ENCODE measurements at regions not wholly inside any gene's neighbourhood (a gene's known extent, or its start where the extent isn't known, plus 50 kb on each side); places are given as distances from the start of the nearest gene placed in this dataset.

- dilution Hi-C loops (cut with MboI; ENCODE audit: extremely low pct_ligation_motif_present, low sequenced_read_pairs) = no loop called here
- Histone ChIP-seq H3K4me1 (ENCODE audit: control insufficient read depth, extremely low read depth, insufficient read depth, low read length) (no peaks in the 10 kb centered on the region), H2AFZ (ENCODE audit: low read depth, low read length) (no peak overlapping the region), H3K79me2 (ENCODE audit: control insufficient read depth, insufficient read depth, low read length) (no peaks in the 10 kb centered on the region), H3K27ac (ENCODE audit: insufficient read depth, low read depth, low read length) (no peak overlapping the region), H3K9me3 (replicated peaks; ENCODE audit: control insufficient read depth, insufficient read depth, low read length) (no peaks in the 10 kb centered on the region), H3K4me2 (ENCODE audit: insufficient read depth, low read length) (no peak overlapping the region), H4K20me1 (replicated peaks; ENCODE audit: control insufficient read depth, extremely low read depth, insufficient read depth, low read length) (no peaks in the 10 kb centered on the region), H3K36me3 (ENCODE audit: control insufficient read depth in 2 of 2, extremely low read depth in 1 of 2, insufficient read depth in 2 of 2, low read length in 2 of 2) (no peaks in the 10 kb centered on the region), H3K9ac (replicated peaks; ENCODE audit: extremely low read depth, insufficient read depth, low read length) (no peak overlapping the region), H3K27me3 (ENCODE audit: control insufficient read depth in 2 of 2, insufficient read depth in 2 of 2, low read length in 2 of 2) (no peaks in the 10 kb centered on the region), H3K4me3 (replicated peaks in 1 of 3; ENCODE audit: insufficient read depth in 1 of 3, low read depth in 1 of 3, low read length in 3 of 3) (no peak overlapping the region), H3K9me1 (replicated peaks; ENCODE audit: control insufficient read depth, extremely low read depth, insufficient read depth, low read length) (no peaks in the 10 kb centered on the region)
- intact Hi-C loops (cut with micrococcal nuclease) = no loop called here
- no peak for TF ChIP-seq CTCF (IDR thresholded peaks at IDR 0.05; ENCODE audit: extremely low read depth in 1 of 2, insufficient read depth in 1 of 2, low read depth in 1 of 2, low read length in 2 of 2)
- TF ChIP-seq MYC (IDR thresholded peaks at IDR 0.05; ENCODE audit: low read depth, low read length) = no peak
- no peak for TF ChIP-seq FOS (IDR thresholded peaks at IDR 0.05; ENCODE audit: borderline replicate concordance, insufficient read depth, low read length)
- no peak for TF ChIP-seq GATA2 (IDR thresholded peaks at IDR 0.05; ENCODE audit: insufficient read depth, insufficient read length, low read depth, low read length)
- no peak for TF ChIP-seq MAX (IDR thresholded peaks at IDR 0.05; ENCODE audit: insufficient read depth, insufficient read length)
- TF ChIP-seq EZH2 (IDR thresholded peaks at IDR 0.05; ENCODE audit: borderline replicate concordance, low read depth, low read length, severe bottlenecking) = no peak
- no peak for TF ChIP-seq POLR2AphosphoS5 (IDR thresholded peaks at IDR 0.05; ENCODE audit: insufficient read depth, low read depth, low read length)
- no peak for TF ChIP-seq POLR2A (IDR thresholded peaks at IDR 0.05; ENCODE audit: low read depth, low read length)
- no peak for TF ChIP-seq JUN (IDR thresholded peaks at IDR 0.05; ENCODE audit: borderline replicate concordance, insufficient read depth, insufficient read length, low read depth)
- DNase-seq (ENCODE audit: low read depth, low spot score) = no peak
- FAIRE-seq = no peak
- no TSS peak for BruUV-seq (replicated peaks)
- ChIA-PET POLR2A (no interaction called here), CTCF (interaction anchor here (1.4 kb wide), 1 partner anchor 15 kb away, joined by 4 read pairs; no protein-coding TSS in a partner anchor)
These were observed 926.9 kb downstream of the FAT4 start for GRCh38 chr4:126241634-126242033.
